PC-9 (cell line): ENCODE measurements at regions not wholly inside any gene's neighbourhood (a gene's known extent, or its start where the extent isn't known, plus 50 kb on each side); places are given as distances from the start of the nearest gene placed in this dataset.

ENCODE experiments used
- CTCF ChIP-seq: fragments of 200-600 bp; sonication (generic); conservative IDR thresholded peaks from 2 replicates; pipeline ENCODE4 v1.6.1; 2017; ENCODE audit warnings: mixed run types, antibody characterized with exemption, mild to moderate bottlenecking, moderate library complexity
- EZH2 ChIP-seq: fragments of 200-600 bp; sonication (generic); IDR thresholded peaks from 2 replicates; pipeline ENCODE4 v1.8.0; 2017; ENCODE audit warnings: antibody characterized with exemption, low read depth

DNA sequence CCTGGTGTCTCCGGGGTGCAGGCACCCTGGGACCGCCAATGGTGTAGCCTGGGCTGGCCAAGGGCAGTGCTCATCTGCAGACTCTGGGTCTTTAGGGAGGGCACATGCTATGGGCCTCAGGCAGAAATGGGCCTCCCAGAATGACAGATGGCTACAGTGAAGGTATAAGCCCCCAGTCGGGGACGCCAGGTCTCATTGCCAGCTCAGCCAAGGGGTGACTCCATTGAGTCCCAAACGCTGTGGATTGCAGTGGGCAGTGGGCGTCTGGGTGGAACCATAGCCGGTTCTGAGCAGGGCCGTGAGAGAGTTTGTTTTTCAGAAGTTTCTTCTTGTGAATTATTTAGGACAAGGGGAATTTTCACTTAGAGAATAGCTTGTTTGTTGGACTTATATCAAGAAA lies 516.9 kb downstream of the TBC1D22A start:
- TF ChIP-seq CTCF (no peak), EZH2 (no peak)
